ENCODE measurements at regions not wholly inside any gene's neighbourhood (a gene's known extent, or its start where the extent isn't known, plus 50 kb on each side); places are given as distances from the start of the nearest gene placed in this dataset.

DNA sequence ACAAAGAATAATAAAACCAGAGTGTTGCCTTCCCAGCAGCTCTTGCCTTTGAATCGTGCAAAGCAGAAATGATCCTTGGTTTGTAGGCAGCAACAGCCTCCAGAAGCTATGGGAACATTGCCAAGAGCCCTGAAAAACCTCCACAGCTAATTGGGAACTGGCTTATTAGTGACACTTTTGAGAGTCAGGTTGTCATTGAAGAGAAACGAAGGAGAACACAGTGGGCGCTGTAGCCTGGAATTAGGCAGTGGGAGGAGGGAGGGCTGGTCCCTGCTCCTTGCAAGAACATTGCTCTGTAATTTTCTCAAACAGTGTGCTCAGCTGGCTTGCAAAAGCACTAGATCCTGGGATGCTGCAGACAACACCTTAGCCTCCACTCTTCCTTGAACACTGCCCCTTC, 331.5 kb upstream of the EMCN start:
- DNase-seq = no peak
- H3K27ac ChIP-seq (ENCODE audit: low read depth in 2 of 2, low read length in 1 of 2) = no peak overlapping the region
- H3K27me3 ChIP-seq (ENCODE audit: insufficient read depth) = no peaks in the 10 kb centered on the region
- POLR2A ChIA-PET = no interaction called here
- H3K9ac ChIP-seq = no peak overlapping the region
- no peaks in the 10 kb centered on the region for H3K36me3 ChIP-seq (replicated peaks in 1 of 2; ENCODE audit: control insufficient read depth in 1 of 2, insufficient read depth in 2 of 2, low read length in 1 of 2)
- H2AFZ ChIP-seq (ENCODE audit: low read depth) = no peak overlapping the region
- H3K9me3 ChIP-seq = no peaks in the 10 kb centered on the region
- H3K79me2 ChIP-seq (ENCODE audit: insufficient read depth) = no peaks in the 10 kb centered on the region
- TF ChIP-seq, protein P1, sequence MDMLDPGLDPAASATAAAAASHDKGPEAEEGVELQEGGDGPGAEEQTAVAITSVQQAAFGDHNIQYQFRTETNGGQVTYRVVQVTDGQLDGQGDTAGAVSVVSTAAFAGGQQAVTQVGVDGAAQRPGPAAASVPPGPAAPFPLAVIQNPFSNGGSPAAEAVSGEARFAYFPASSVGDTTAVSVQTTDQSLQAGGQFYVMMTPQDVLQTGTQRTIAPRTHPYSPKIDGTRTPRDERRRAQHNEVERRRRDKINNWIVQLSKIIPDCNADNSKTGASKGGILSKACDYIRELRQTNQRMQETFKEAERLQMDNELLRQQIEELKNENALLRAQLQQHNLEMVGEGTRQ (IDR thresholded peaks at IDR 0.05; ENCODE audit: borderline replicate concordance, low read depth, low read length) = no peak
- TF ChIP-seq FOXJ3 (CRISPR knock-in tag; IDR thresholded peaks at IDR 0.05) = no peak
- TF ChIP-seq, protein P2, sequence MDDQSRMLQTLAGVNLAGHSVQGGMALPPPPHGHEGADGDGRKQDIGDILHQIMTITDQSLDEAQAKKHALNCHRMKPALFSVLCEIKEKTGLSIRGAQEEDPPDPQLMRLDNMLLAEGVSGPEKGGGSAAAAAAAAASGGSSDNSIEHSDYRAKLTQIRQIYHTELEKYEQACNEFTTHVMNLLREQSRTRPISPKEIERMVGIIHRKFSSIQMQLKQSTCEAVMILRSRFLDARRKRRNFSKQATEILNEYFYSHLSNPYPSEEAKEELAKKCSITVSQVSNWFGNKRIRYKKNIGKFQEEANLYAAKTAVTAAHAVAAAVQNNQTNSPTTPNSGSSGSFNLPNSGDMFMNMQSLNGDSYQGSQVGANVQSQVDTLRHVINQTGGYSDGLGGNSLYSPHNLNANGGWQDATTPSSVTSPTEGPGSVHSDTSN (IDR thresholded peaks at IDR 0.05) = no peak
- TF ChIP-seq GABPA (IDR thresholded peaks at IDR 0.05; ENCODE audit: low read depth) = no peak
- no peak for TF ChIP-seq NRF1 (IDR thresholded peaks at IDR 0.05; ENCODE audit: low read depth, low read length)
- TF ChIP-seq, protein P3, sequence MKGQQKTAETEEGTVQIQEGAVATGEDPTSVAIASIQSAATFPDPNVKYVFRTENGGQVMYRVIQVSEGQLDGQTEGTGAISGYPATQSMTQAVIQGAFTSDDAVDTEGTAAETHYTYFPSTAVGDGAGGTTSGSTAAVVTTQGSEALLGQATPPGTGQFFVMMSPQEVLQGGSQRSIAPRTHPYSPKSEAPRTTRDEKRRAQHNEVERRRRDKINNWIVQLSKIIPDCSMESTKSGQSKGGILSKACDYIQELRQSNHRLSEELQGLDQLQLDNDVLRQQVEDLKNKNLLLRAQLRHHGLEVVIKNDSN (IDR thresholded peaks at IDR 0.05; ENCODE audit: borderline replicate concordance, low read depth) = no peak
- no peaks in the 10 kb centered on the region for H3K9me2 ChIP-seq
- WGBS (ENCODE audit: low lambda C conversion rate) = 79% methylated on average over 3 of the region's 3 CpGs
- no peaks in the 10 kb centered on the region for H4K20me1 ChIP-seq (ENCODE audit: insufficient read depth)
- CTCF ChIA-PET = interaction anchor here (0.7 to 0.8 kb wide), 2 partner anchors 11 to 196 kb away, joined by 3 read pairs; no protein-coding TSS in a partner anchor
- H3K4me1 ChIP-seq (ENCODE audit: control insufficient read depth in 1 of 2, insufficient read depth in 2 of 2, low read depth in 1 of 2, low read length in 1 of 2) = no peaks in the 10 kb centered on the region; a peak in 1 of 4 replicates
- H3F3A ChIP-seq (replicated peaks; ENCODE audit: insufficient read depth) = no peaks in the 10 kb centered on the region
- H3K4me3 ChIP-seq (ENCODE audit: low read depth in 2 of 2, low read length in 1 of 2) = no peak overlapping the region
- no peak overlapping the region for H3K4me2 ChIP-seq

DNA sequence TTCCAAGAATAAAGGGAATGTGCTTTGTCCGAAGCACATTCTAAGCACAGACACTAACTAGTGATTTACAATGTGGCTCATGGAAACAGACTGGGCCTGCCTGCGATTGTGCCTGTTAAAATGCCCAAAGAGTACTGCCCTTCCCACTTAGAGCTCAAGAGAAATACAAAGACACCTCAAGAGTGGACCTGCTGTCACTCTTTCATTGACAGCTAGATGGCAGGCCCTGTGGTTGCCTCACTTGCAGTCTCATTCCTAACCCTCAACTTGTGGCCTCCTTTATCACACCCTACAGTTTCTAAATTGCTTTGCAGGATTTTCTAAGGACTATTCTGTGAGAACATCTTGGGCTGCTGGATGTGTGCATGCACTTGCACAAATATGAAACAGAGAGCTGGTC, 331.0 kb upstream of the EMCN start:
- Histone ChIP-seq H3F3A (replicated peaks; ENCODE audit: insufficient read depth) (no peaks in the 10 kb centered on the region), H3K27me3 (ENCODE audit: insufficient read depth) (no peaks in the 10 kb centered on the region), H3K9ac (no peak overlapping the region), H3K4me3 (ENCODE audit: low read depth in 2 of 2, low read length in 1 of 2) (no peak overlapping the region), H3K36me3 (replicated peaks in 1 of 2; ENCODE audit: control insufficient read depth in 1 of 2, insufficient read depth in 2 of 2, low read length in 1 of 2) (no peaks in the 10 kb centered on the region), H3K9me2 (no peaks in the 10 kb centered on the region), H4K20me1 (ENCODE audit: insufficient read depth) (no peaks in the 10 kb centered on the region), H3K4me1 (ENCODE audit: control insufficient read depth in 1 of 2, insufficient read depth in 2 of 2, low read depth in 1 of 2, low read length in 1 of 2) (no peaks in the 10 kb centered on the region; a peak in 1 of 4 replicates), H3K9me3 (no peaks in the 10 kb centered on the region), H2AFZ (ENCODE audit: low read depth) (no peak overlapping the region), H3K79me2 (ENCODE audit: insufficient read depth) (no peaks in the 10 kb centered on the region), H3K4me2 (no peak overlapping the region), H3K27ac (ENCODE audit: low read depth in 2 of 2, low read length in 1 of 2) (no peak overlapping the region)
- ChIA-PET CTCF (interaction anchor here (0.7 to 0.8 kb wide), 2 partner anchors 11 to 196 kb away, joined by 3 read pairs; no protein-coding TSS in a partner anchor), POLR2A (no interaction called here)
- WGBS (ENCODE audit: low lambda C conversion rate) = 94% methylated on average over 2 of the region's 2 CpGs
- TF ChIP-seq MEF2A (IDR thresholded peaks at IDR 0.05; ENCODE audit: borderline replicate concordance, low read depth) (no peak), RCOR1 (IDR thresholded peaks at IDR 0.05; ENCODE audit: low read length) (no peak), JUND (IDR thresholded peaks at IDR 0.05) (no peak), NFIC (IDR thresholded peaks at IDR 0.05; ENCODE audit: borderline replicate concordance) (no peak), NRF1 (IDR thresholded peaks at IDR 0.05; ENCODE audit: low read depth, low read length) (no peak), SIN3A (IDR thresholded peaks at IDR 0.05; ENCODE audit: borderline replicate concordance, low read depth, low read length) (no peak), FOSL2 (IDR thresholded peaks at IDR 0.05; ENCODE audit: borderline replicate concordance, low read depth) (no peak), GABPA (IDR thresholded peaks at IDR 0.05; ENCODE audit: low read depth) (no peak), ELF1 (IDR thresholded peaks at IDR 0.05) (no peak)
- TF ChIP-seq, protein P4, sequence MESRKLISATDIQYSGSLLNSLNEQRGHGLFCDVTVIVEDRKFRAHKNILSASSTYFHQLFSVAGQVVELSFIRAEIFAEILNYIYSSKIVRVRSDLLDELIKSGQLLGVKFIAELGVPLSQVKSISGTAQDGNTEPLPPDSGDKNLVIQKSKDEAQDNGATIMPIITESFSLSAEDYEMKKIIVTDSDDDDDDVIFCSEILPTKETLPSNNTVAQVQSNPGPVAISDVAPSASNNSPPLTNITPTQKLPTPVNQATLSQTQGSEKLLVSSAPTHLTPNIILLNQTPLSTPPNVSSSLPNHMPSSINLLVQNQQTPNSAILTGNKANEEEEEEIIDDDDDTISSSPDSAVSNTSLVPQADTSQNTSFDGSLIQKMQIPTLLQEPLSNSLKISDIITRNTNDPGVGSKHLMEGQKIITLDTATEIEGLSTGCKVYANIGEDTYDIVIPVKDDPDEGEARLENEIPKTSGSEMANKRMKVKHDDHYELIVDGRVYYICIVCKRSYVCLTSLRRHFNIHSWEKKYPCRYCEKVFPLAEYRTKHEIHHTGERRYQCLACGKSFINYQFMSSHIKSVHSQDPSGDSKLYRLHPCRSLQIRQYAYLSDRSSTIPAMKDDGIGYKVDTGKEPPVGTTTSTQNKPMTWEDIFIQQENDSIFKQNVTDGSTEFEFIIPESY (IDR thresholded peaks at IDR 0.05; ENCODE audit: borderline replicate concordance, low read depth) = no peak
- TF ChIP-seq, protein P5, sequence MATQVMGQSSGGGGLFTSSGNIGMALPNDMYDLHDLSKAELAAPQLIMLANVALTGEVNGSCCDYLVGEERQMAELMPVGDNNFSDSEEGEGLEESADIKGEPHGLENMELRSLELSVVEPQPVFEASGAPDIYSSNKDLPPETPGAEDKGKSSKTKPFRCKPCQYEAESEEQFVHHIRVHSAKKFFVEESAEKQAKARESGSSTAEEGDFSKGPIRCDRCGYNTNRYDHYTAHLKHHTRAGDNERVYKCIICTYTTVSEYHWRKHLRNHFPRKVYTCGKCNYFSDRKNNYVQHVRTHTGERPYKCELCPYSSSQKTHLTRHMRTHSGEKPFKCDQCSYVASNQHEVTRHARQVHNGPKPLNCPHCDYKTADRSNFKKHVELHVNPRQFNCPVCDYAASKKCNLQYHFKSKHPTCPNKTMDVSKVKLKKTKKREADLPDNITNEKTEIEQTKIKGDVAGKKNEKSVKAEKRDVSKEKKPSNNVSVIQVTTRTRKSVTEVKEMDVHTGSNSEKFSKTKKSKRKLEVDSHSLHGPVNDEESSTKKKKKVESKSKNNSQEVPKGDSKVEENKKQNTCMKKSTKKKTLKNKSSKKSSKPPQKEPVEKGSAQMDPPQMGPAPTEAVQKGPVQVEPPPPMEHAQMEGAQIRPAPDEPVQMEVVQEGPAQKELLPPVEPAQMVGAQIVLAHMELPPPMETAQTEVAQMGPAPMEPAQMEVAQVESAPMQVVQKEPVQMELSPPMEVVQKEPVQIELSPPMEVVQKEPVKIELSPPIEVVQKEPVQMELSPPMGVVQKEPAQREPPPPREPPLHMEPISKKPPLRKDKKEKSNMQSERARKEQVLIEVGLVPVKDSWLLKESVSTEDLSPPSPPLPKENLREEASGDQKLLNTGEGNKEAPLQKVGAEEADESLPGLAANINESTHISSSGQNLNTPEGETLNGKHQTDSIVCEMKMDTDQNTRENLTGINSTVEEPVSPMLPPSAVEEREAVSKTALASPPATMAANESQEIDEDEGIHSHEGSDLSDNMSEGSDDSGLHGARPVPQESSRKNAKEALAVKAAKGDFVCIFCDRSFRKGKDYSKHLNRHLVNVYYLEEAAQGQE (IDR thresholded peaks at IDR 0.05; ENCODE audit: low read depth, low read length) = no peak
- TF ChIP-seq, protein P6, sequence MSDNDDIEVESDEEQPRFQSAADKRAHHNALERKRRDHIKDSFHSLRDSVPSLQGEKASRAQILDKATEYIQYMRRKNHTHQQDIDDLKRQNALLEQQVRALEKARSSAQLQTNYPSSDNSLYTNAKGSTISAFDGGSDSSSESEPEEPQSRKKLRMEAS (IDR thresholded peaks at IDR 0.05; ENCODE audit: low read depth) = no peak
- DNase-seq = no peak

Measured in SK-N-SH (cell line).